Panc1 (cell line): ENCODE measurements at regions not wholly inside any gene's neighbourhood (a gene's known extent, or its start where the extent isn't known, plus 50 kb on each side); places are given as distances from the start of the nearest gene placed in this dataset.
"Not testable (repeated sequence)": the region's sequence is repeated elsewhere in the genome, so short reads cannot be mapped to it uniquely, and the experiment has no call there.

Source experiments
- ATAC-seq: fragments of 200-7000 bp; cut with Tn5 transposase; 2 replicates; pipeline ENCODE4 v1.9.1; 2020; ENCODE audit warnings: mild to moderate bottlenecking, moderate library complexity
- BruUV-seq: library from RNA; stranded (reverse); fragments of 400-500 nt; replicated peaks from 2 replicates; lab custom pipeline; 2021; lab: Mats Ljungman, UMichigan
- CTCF ChIA-PET: fragments of 300-600 bp; sonication (Branson Sonifier 250); formaldehyde crosslinking; loops from one replicate; lab custom pipeline; 2022; ENCODE audit warnings: antibody characterized with exemption; lab: Charles Lee
- POLR2A ChIA-PET: fragments of 300-600 bp; sonication (Branson Sonifier 250); formaldehyde crosslinking; loops from one replicate; lab custom pipeline; 2022; ENCODE audit warnings: antibody characterized with exemption; lab: Charles Lee
- DNase-seq: peaks from one replicate; pipeline ENCODE4 v3.0.0-alpha.2; 2010; ENCODE audit warnings: low read depth, low spot score
- H3K27ac ChIP-seq: 2 replicates; pipeline ENCODE4 v1.5.1; 2011; ENCODE audit warnings: mild to moderate bottlenecking, low read length, inconsistent platforms
- H3K27me3 ChIP-seq: fragments of 200-500 bp; sonication (Bioruptor generic); 2 replicates; pipeline ENCODE4 v1.6.0; 2014; ENCODE audit warnings: low read length, inconsistent platforms; ENCODE audit not compliant: control insufficient read depth, insufficient read depth
- H3K36me3 ChIP-seq: fragments of 200-500 bp; sonication (Bioruptor generic); 2 replicates; pipeline ENCODE4 v1.5.1; 2014; ENCODE audit warnings: inconsistent platforms, mild to moderate bottlenecking, low read length, moderate library complexity; ENCODE audit not compliant: control insufficient read depth, insufficient read depth
- H3K4me1 ChIP-seq: 2 replicates; pipeline ENCODE4 v1.5.1; 2011; ENCODE audit warnings: inconsistent platforms, mild to moderate bottlenecking, low read length, moderate library complexity; ENCODE audit not compliant: control insufficient read depth, insufficient read depth
- H3K4me3 ChIP-seq, 2 experiments: 2 replicates each; pipeline ENCODE4 v1.5.1; 2011 to 2012; ENCODE audit warnings: low read depth in 2 of 2, low read length in 2 of 2, mild to moderate bottlenecking in 2 of 2, inconsistent platforms in 1 of 2, moderate library complexity in 1 of 2
- H3K9me3 ChIP-seq: fragments of 200-500 bp; sonication (Bioruptor generic); 2 replicates; pipeline ENCODE4 v1.5.1; 2014; ENCODE audit warnings: low read depth, mild to moderate bottlenecking, inconsistent platforms, low read length, moderate library complexity; ENCODE audit not compliant: control insufficient read depth, insufficient read depth
- CTCF ChIP-seq: fragments of 450-650 bp; IDR thresholded peaks from 2 replicates; pipeline ENCODE4 v1.5.1; 2017; ENCODE audit warnings: mild to moderate bottlenecking
- POLR2AphosphoS5 ChIP-seq: IDR thresholded peaks from 2 replicates; pipeline ENCODE4 v1.6.1; 2012; ENCODE audit warnings: mild to moderate bottlenecking, low read depth, low read length, moderate library complexity
- REST ChIP-seq, 2 experiments: IDR thresholded peaks; 2 replicates each; pipeline ENCODE4 v1.6.1; 2011 to 2012; ENCODE audit warnings: low read depth in 2 of 2, control low read depth in 1 of 2, low read length in 1 of 2, mild to moderate bottlenecking in 1 of 2, moderate library complexity in 1 of 2; ENCODE audit not compliant: insufficient read depth in 1 of 2
- SIN3A ChIP-seq: IDR thresholded peaks from 2 replicates; pipeline ENCODE4 v1.6.1; 2012; ENCODE audit warnings: low read depth, mild to moderate bottlenecking, low read length, moderate library complexity, borderline replicate concordance; ENCODE audit not compliant: insufficient read depth
- TCF7L2 ChIP-seq: IDR thresholded peaks from 2 replicates; pipeline ENCODE4 v1.6.1; 2011; ENCODE audit warnings: mild to moderate bottlenecking, low read depth, low read length, inconsistent platforms
- in situ Hi-C: cut with HindIII; loops from 2 replicates; pipeline ENCODE4 v1.10.0; 2016; ENCODE audit warnings: low sequenced_read_pairs, low pct_unique_long_range_greater_than_20kb
- intact Hi-C: fragments of 100-400 bp; cut with micrococcal nuclease; formaldehyde crosslinking; loops from one replicate; pipeline ENCODE4 v1.10.0; 2022; ENCODE audit not compliant: unreplicated experiment

GRCh38 chr2:242060212-242060835, 190.8 kb downstream of the RTP5 start:
- BruUV-seq: no TSS peak
- ATAC-seq (no peak), DNase-seq (no peak)
- no peaks in the 10 kb centered on the region for H3K36me3 ChIP-seq
- H3K9me3 ChIP-seq: peaks cover 5% of the 10 kb centered on the region; the same call in 1 of the 2 replicates
- peaks cover 6% of the 10 kb centered on the region; the same call in 1 of the 2 replicates for H3K27me3 ChIP-seq
- TF ChIP-seq TCF7L2: no peak
- no peak for TF ChIP-seq REST (IDR thresholded peaks at IDR 0.05; ENCODE audit: insufficient read depth in 1 of 2, low read depth in 2 of 2, low read length in 1 of 2)
- TF ChIP-seq CTCF: no peak
- no peak for TF ChIP-seq SIN3A
- no peak for TF ChIP-seq POLR2AphosphoS5
- POLR2A ChIA-PET: no interaction called here
- intact Hi-C loops (no loop called here), in situ Hi-C loops (no loop called here)
- no peak overlapping the region for H3K4me3 ChIP-seq
- no peaks in the 10 kb centered on the region for H3K4me1 ChIP-seq
- no peak overlapping the region for H3K27ac ChIP-seq
- CTCF ChIA-PET: no interaction called here

- H3K27me3 ChIP-seq, H3K4me3 ChIP-seq, ATAC-seq, H3K9me3 ChIP-seq, DNase-seq, H3K36me3 ChIP-seq, H3K27ac ChIP-seq, CTCF ChIA-PET, POLR2A ChIA-PET, H3K4me1 ChIP-seq, intact Hi-C loops, in situ Hi-C loops, BruUV-seq: not testable (repeated sequence)
These were observed 192.4 kb downstream of the RTP5 start for GRCh38 chr2:242061930-242062329.

GRCh38 chr2:242063436-242063835, 193.9 kb downstream of the RTP5 start:
- intact Hi-C loops: no loop called here
- Histone ChIP-seq H3K4me1 (no peaks in the 10 kb centered on the region), H3K36me3 (no peaks in the 10 kb centered on the region), H3K27ac (no peak overlapping the region), H3K9me3 (peaks cover 5% of the 10 kb centered on the region; the same call in 1 of the 2 replicates), H3K27me3 (0 out of 2 replicates have a peak, but pooled peaks cover 4% of the 10 kb centered on the region), H3K4me3 (no peak overlapping the region)
- CTCF ChIA-PET: no interaction called here
- ATAC-seq: no peak
- TF ChIP-seq CTCF (no peak), SIN3A (no peak), REST (IDR thresholded peaks at IDR 0.05; ENCODE audit: insufficient read depth in 1 of 2, low read depth in 2 of 2, low read length in 1 of 2) (no peak), POLR2AphosphoS5 (no peak), TCF7L2 (no peak)
- POLR2A ChIA-PET: no interaction called here
- in situ Hi-C loops: no loop called here
- no peak for DNase-seq
- BruUV-seq: no TSS peak
